ENCODE measurements at regions not wholly inside any gene's neighbourhood (a gene's known extent, or its start where the extent isn't known, plus 50 kb on each side); places are given as distances from the start of the nearest gene placed in this dataset.

- DNase-seq (ENCODE audit: low read depth in 2 of 2): peak; percentile 73 to 82
- H3K4me3 ChIP-seq (replicated peaks in 1 of 2; ENCODE audit: low read depth in 2 of 2, low read length in 2 of 2): no peak overlapping the region
- TF ChIP-seq CTCF (IDR thresholded peaks at IDR 0.05; ENCODE audit: low read depth, low read length): no peak
Observed at GRCh38 chr13:44263751-44264620, 109.6 kb upstream of the SERP2 start.

- no peak for TF ChIP-seq CTCF (IDR thresholded peaks at IDR 0.05; ENCODE audit: low read depth, low read length)
- no peak overlapping the region for H3K4me3 ChIP-seq (replicated peaks in 1 of 2; ENCODE audit: low read depth in 2 of 2, low read length in 2 of 2)
- DNase-seq (ENCODE audit: low read depth in 2 of 2): no peak
Observed at GRCh38 chr13:44266305-44266704, 107.3 kb upstream of the SERP2 start.

- DNase-seq (ENCODE audit: low read depth in 2 of 2): no peak
- H3K4me3 ChIP-seq (replicated peaks in 1 of 2; ENCODE audit: low read depth in 2 of 2, low read length in 2 of 2): no peak overlapping the region
- TF ChIP-seq CTCF (IDR thresholded peaks at IDR 0.05; ENCODE audit: low read depth, low read length): no peak
Observed at GRCh38 chr13:44266772-44267171, 106.9 kb upstream of the SERP2 start.

GRCh38 chr13:44267203-44267602 is 106.4 kb upstream of the SERP2 start:
- DNase-seq (ENCODE audit: low read depth in 2 of 2): no peak
- no peak for TF ChIP-seq CTCF (IDR thresholded peaks at IDR 0.05; ENCODE audit: low read depth, low read length)
- no peak overlapping the region for H3K4me3 ChIP-seq (replicated peaks in 1 of 2; ENCODE audit: low read depth in 2 of 2, low read length in 2 of 2)

- peak; percentile 90 to 91 for DNase-seq (ENCODE audit: low read depth in 2 of 2)
- TF ChIP-seq CTCF (IDR thresholded peaks at IDR 0.05; ENCODE audit: low read depth, low read length): no peak
- H3K4me3 ChIP-seq (replicated peaks in 1 of 2; ENCODE audit: low read depth in 2 of 2, low read length in 2 of 2): no peak overlapping the region
Observed at GRCh38 chr13:44267980-44268379, 105.6 kb upstream of the SERP2 start.

- DNase-seq (ENCODE audit: low read depth in 2 of 2): no peak
- TF ChIP-seq CTCF (IDR thresholded peaks at IDR 0.05; ENCODE audit: low read depth, low read length): no peak
Observed at GRCh38 chr13:44268980-44269379, 104.6 kb upstream of the SERP2 start.

More at GRCh38 chr13:44268980-44269379, 104.6 kb upstream of the SERP2 start:
- no peak overlapping the region for H3K4me3 ChIP-seq (replicated peaks in 1 of 2; ENCODE audit: low read depth in 2 of 2, low read length in 2 of 2)

Measured in cardiac fibroblast (primary cell).